Mesodermal cell (in vitro differentiated cells): ENCODE measurements at regions not wholly inside any gene's neighbourhood (a gene's known extent, or its start where the extent isn't known, plus 50 kb on each side); places are given as distances from the start of the nearest gene placed in this dataset.

Experiments used
- H3K27ac ChIP-seq: 2 replicates; pipeline ENCODE4 v1.7.0; 2013; ENCODE audit warnings: mild to moderate bottlenecking, low read depth, low read length, moderate library complexity; ENCODE audit not compliant: severe bottlenecking
- H3K36me3 ChIP-seq: 2 replicates; pipeline ENCODE4 v1.7.1; 2013; ENCODE audit warnings: mild to moderate bottlenecking, low read length, moderate library complexity; ENCODE audit not compliant: control insufficient read depth, insufficient read depth
- H3K4me1 ChIP-seq: one replicate; pipeline ENCODE4 v1.7.1; 2013; ENCODE audit warnings: mild to moderate bottlenecking, low read length; ENCODE audit not compliant: insufficient read depth, control insufficient read depth, poor library complexity, severe bottlenecking
- H3K4me3 ChIP-seq: 2 replicates; pipeline ENCODE4 v1.7.0; 2013; ENCODE audit warnings: low read length, control low read depth, mild to moderate bottlenecking; ENCODE audit not compliant: insufficient read depth, poor library complexity, severe bottlenecking; ENCODE audit errors: extremely low read depth
- H3K9me3 ChIP-seq: 2 replicates; pipeline ENCODE4 v1.7.1; 2013; ENCODE audit warnings: mild to moderate bottlenecking, low read length, moderate library complexity; ENCODE audit not compliant: control insufficient read depth
- WGBS, 2 experiments: methylation state at CpG; one replicate each; pipeline ENCODE4 v1.1.5; 2013; ENCODE audit warnings: missing lambda C conversion rate in 2 of 2; ENCODE audit not compliant: insufficient coverage in 2 of 2; 5-methylcytosine and 5-hydroxymethylcytosine counted together

DNA sequence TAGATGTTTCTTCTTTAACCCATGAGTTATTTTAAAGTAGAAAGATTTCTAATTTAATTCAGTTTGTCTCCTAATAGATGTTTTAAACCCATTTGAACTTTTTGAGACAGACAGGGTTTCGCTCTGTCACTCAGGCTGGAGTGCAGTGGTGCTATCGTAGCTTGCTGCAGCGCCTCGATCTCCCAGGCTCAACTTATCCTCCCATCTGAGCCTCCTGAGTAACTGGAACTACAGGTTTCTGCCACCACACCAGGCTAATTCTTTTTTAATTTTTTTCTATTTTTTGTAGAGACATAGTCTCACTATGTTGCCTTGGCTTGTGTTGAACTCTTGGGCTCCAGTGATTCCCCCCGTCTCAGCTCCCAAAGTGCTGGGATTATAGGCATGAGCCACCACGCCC lies 53.0 kb upstream of the RAB18 start:
- no peak overlapping the region for H3K4me3 ChIP-seq
- H3K9me3 ChIP-seq, result no peaks in the 10 kb centered on the region
- 97 to 98% methylated on average over 4 of the region's 6 CpGs for WGBS, 2 experiments
- no peaks in the 10 kb centered on the region for H3K36me3 ChIP-seq
- H3K27ac ChIP-seq, result no peak overlapping the region
- peaks cover 7% of the 10 kb centered on the region for H3K4me1 ChIP-seq

DNA sequence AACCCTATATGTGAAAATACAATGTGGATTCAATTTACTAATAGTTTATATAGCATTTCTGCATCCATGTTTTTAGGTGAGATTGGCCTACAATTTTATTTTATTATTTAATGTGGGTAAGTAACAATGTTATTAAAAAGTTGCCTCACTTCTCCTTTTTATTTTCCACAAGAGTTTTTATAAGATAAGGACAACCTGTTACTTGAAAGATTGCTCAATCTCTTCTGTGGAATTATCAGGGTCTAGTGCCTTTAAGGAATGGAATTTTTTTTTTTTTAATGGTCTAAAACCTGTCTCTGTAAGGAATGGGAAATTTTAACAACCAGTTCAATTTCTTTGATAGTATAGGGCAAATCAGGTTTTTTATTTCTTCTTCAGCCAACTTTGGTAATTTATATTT lies 53.9 kb upstream of the RAB18 start:
- Histone ChIP-seq H3K9me3 (no peaks in the 10 kb centered on the region), H3K36me3 (no peaks in the 10 kb centered on the region), H3K27ac (no peak overlapping the region), H3K4me1 (peaks cover 7% of the 10 kb centered on the region), H3K4me3 (no peak overlapping the region)

DNA sequence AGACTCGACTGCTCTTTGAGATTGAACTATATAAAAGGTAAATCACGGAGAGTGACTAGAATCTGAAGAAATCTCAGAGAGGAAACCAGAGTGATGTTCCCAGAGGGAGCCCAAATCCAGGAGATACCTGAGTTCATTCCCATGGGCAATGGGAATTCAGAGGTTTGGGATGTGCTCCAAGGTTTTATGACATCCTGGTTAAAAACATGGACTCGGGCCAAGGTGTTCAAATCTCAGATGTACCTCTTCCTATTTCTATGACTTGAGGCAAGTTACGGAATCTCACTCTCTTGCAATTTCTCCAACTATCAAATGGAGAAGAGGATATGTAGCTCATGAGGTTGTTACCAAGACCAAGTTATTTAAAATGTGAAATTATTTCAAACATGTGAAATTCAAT lies 54.5 kb upstream of the RAB18 start:
- 89 to 100% methylated on average over 2 to 3 of the region's 4 CpGs for WGBS, 2 experiments

DNA sequence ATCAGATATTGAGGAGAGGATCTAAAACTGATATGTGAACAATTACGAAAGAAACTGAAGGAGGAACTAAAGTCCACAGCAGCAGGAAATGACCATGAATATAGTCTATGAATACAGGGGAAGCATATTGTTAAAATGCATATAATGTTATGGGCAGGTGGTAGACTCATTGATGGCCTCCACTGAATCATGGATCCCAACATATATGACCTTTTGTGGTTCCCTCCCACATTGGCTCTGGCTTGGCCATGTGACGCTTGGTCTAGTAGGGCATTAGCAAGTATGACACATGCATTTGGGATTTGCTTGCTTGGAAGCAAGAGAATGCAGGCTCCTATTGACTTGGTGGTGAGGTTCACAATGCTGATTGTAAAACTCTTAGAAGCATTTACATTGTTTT lies 55.2 kb upstream of the RAB18 start:
- Histone ChIP-seq H3K27ac (no peak overlapping the region), H3K4me3 (no peak overlapping the region), H3K4me1 (peaks cover 7% of the 10 kb centered on the region), H3K9me3 (no peaks in the 10 kb centered on the region), H3K36me3 (no peaks in the 10 kb centered on the region)
- WGBS, 2 experiments, result 100% methylated on average over 1 to 2 of the region's 2 CpGs

More for the DNA sequence above, 54.5 kb upstream of the RAB18 start:
- no peaks in the 10 kb centered on the region for H3K36me3 ChIP-seq
- peaks cover 7% of the 10 kb centered on the region for H3K4me1 ChIP-seq
- H3K9me3 ChIP-seq, result no peaks in the 10 kb centered on the region
- H3K27ac ChIP-seq, result no peak overlapping the region
- H3K4me3 ChIP-seq, result no peak overlapping the region

DNA sequence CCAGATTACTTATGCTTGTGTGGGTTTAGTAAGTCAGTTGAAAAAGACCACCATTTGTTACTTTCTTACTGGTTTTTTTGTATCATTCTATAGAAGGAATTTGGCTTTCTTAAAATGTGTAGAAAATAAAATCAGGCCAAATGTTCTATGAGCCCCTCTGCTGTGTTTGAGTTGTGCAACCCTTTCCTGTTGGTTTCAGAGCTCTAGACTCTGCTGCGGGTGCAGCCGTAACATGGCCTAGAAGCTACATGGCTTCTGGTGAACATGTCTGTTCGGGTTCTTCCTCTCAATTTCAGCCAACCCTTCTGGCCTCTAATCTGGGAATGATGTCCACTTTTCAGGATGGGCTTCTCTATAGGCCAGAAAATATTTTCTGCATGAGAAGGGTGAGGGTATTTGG lies 56.6 kb upstream of the RAB18 start:
- Histone ChIP-seq H3K36me3 (no peaks in the 10 kb centered on the region), H3K27ac (no peak overlapping the region), H3K4me3 (no peak overlapping the region), H3K4me1 (peaks cover 7% of the 10 kb centered on the region), H3K9me3 (no peaks in the 10 kb centered on the region)
- WGBS, 2 experiments, result 100% methylated on average over 2 of the region's 3 CpGs

DNA sequence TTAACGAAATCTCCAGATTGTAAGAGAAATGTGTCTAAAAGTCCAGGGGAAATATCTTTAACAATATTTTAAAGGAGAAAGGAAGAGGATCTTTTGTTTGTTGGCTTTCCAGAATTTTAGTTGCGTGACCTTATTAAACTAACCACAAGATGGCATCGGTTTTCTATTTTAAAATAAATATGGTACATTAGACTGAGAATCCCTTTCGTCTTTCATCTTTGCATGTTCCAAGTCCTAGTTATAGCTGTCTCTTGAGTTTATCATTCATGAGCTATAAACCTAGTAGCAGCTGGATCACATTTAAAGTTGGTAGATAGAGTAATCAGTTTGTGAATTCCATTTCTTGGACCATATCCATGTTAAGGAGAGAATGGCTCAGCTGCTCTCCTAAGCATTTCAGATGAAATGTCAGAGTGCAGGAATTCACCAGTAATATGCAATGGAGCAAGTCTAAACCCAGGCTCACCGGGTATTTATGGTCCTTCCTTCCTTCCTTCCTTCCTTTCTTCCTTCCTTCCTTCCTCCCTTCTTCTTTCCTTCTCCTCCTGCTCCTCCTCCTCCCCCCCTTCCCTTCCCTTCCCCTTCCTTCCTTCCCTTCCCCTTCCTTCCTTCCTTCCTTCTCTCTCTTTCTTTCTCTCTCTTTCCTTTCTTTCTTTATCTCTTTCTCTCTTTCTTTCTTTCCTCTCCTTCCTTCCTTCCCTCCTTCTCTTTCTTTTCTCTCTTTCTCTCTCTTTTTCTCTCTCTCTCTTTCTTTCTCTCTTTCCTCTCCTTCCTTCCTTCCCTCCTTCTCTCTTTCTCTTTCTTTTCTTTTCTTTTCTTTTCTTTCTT lies 57.8 kb upstream of the RAB18 start:
- WGBS, 2 experiments, result 16 to 57% methylated on average over 1 of the region's 5 CpGs
- Histone ChIP-seq H3K4me3 (no peak overlapping the region), H3K36me3 (no peaks in the 10 kb centered on the region), H3K9me3 (no peaks in the 10 kb centered on the region), H3K27ac (no peak overlapping the region), H3K4me1 (peaks cover 7% of the 10 kb centered on the region)

GRCh38 chr10:27445070-27445469 lies 59.0 kb upstream of the RAB18 start:
- H3K4me1 ChIP-seq, result peaks cover 7% of the 10 kb centered on the region
- WGBS, 2 experiments, result 71 to 94% methylated on average over 1 to 2 of the region's 5 CpGs
- H3K36me3 ChIP-seq, result no peaks in the 10 kb centered on the region
- H3K9me3 ChIP-seq, result no peaks in the 10 kb centered on the region
- H3K27ac ChIP-seq, result no peak overlapping the region
- H3K4me3 ChIP-seq, result no peak overlapping the region

- no peak overlapping the region for H3K27ac ChIP-seq
- H3K9me3 ChIP-seq, result no peaks in the 10 kb centered on the region
- no peaks in the 10 kb centered on the region for H3K4me1 ChIP-seq
- H3K36me3 ChIP-seq, result no peaks in the 10 kb centered on the region
- no peak overlapping the region for H3K4me3 ChIP-seq
- WGBS, 2 experiments, result 75 to 100% methylated on average over 2 of the region's 2 CpGs
Measured at GRCh38 chr10:27440478-27440877, 63.6 kb upstream of the RAB18 start.

GRCh38 chr10:27440021-27440420 lies 64.1 kb upstream of the RAB18 start:
- Histone ChIP-seq H3K4me3 (no peak overlapping the region), H3K27ac (no peak overlapping the region), H3K9me3 (no peaks in the 10 kb centered on the region), H3K4me1 (no peaks in the 10 kb centered on the region), H3K36me3 (no peaks in the 10 kb centered on the region)

- H3K4me3 ChIP-seq, result no peak overlapping the region
- no CpG with 5 or more reads among the region's 1 CpG for WGBS, 2 experiments
- H3K9me3 ChIP-seq, result no peaks in the 10 kb centered on the region
- H3K4me1 ChIP-seq, result no peaks in the 10 kb centered on the region
- no peak overlapping the region for H3K27ac ChIP-seq
- H3K36me3 ChIP-seq, result no peaks in the 10 kb centered on the region
Measured at GRCh38 chr10:27439101-27439500, 65.0 kb upstream of the RAB18 start.

DNA sequence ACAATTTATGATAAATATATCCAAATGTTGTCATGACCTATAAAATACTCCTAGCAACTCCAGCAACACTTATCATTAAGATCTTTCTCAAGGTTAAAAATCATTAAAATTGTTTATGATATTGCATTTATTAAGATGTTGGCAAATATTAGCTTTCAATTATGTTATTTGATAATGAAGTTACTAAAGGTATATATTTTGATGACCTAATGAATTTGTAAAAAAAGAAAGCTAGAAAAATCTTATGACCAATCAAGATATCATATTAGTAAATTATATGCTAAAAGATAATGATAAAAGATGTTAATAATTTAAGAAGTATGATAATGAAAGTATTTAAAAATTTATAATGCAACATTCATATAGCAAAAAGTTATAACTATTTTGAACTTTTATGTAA lies 66.3 kb upstream of the RAB18 start:
- H3K4me3 ChIP-seq, result no peak overlapping the region
- H3K4me1 ChIP-seq, result no peaks in the 10 kb centered on the region
- no peaks in the 10 kb centered on the region for H3K36me3 ChIP-seq
- H3K27ac ChIP-seq, result no peak overlapping the region
- no peaks in the 10 kb centered on the region for H3K9me3 ChIP-seq
